Loucy (cell line): ENCODE measurements at regions not wholly inside any gene's neighbourhood (a gene's known extent, or its start where the extent isn't known, plus 50 kb on each side); places are given as distances from the start of the nearest gene placed in this dataset.

ENCODE experiments used
- H2AFZ ChIP-seq: fragments of 200-600 bp; sonication (generic); 2 replicates; pipeline ENCODE4 v1.6.0; 2016; ENCODE audit warnings: antibody characterized with exemption, mild to moderate bottlenecking, low read length, moderate library complexity
- H3F3A ChIP-seq: fragments of 200-600 bp; 2 replicates; pipeline ENCODE4 v1.6.0; 2016; ENCODE audit warnings: antibody characterized with exemption, low read depth, mild to moderate bottlenecking
- H3K27me3 ChIP-seq: fragments of 200-600 bp; sonication (generic); 2 replicates; pipeline ENCODE4 v1.6.1; 2014; ENCODE audit warnings: low read length, mild to moderate bottlenecking; ENCODE audit not compliant: insufficient read depth, poor library complexity, severe bottlenecking
- H3K36me3 ChIP-seq: fragments of 200-600 bp; sonication (generic); 2 replicates; pipeline ENCODE4 v1.6.1; 2016; ENCODE audit warnings: low read length; ENCODE audit not compliant: insufficient read depth
- H3K4me1 ChIP-seq: fragments of 200-600 bp; sonication (generic); 2 replicates; pipeline ENCODE4 v1.5.1; 2014; ENCODE audit warnings: low read length, mild to moderate bottlenecking; ENCODE audit not compliant: insufficient read depth, poor library complexity, severe bottlenecking
- H3K4me2 ChIP-seq: fragments of 200-600 bp; sonication (generic); 2 replicates; pipeline ENCODE4 v1.6.0; 2014; ENCODE audit warnings: antibody characterized with exemption, low read length, low read depth, mild to moderate bottlenecking; ENCODE audit not compliant: poor library complexity, severe bottlenecking
- H3K4me3 ChIP-seq: fragments of 200-600 bp; sonication (generic); 2 replicates; pipeline ENCODE4 v1.5.1; 2014; ENCODE audit warnings: low read length, mild to moderate bottlenecking, mixed read lengths; ENCODE audit not compliant: poor library complexity, severe bottlenecking
- H3K79me2 ChIP-seq: fragments of 200-600 bp; sonication (generic); 2 replicates; pipeline ENCODE4 v1.6.1; 2014; ENCODE audit warnings: low read length; ENCODE audit not compliant: insufficient read depth
- H3K9ac ChIP-seq: fragments of 200-600 bp; sonication (generic); 2 replicates; pipeline ENCODE4 v1.6.0; 2014; ENCODE audit warnings: mild to moderate bottlenecking, low read depth, low read length, moderate library complexity; ENCODE audit not compliant: poor library complexity, severe bottlenecking
- H3K9me2 ChIP-seq: fragments of 200-600 bp; sonication (generic); replicated peaks from 2 replicates; pipeline ENCODE4 v1.6.1; 2016; ENCODE audit warnings: low read depth, low read length, mixed read lengths
- H3K9me3 ChIP-seq: fragments of 200-600 bp; sonication (generic); 2 replicates; pipeline ENCODE4 v1.6.1; 2014; ENCODE audit warnings: mild to moderate bottlenecking, antibody characterized with exemption, low read length, low read depth; ENCODE audit not compliant: insufficient read depth
- H4K20me1 ChIP-seq: fragments of 200-600 bp; sonication (generic); 2 replicates; pipeline ENCODE4 v1.6.0; 2014; ENCODE audit warnings: antibody characterized with exemption, low read length, mild to moderate bottlenecking; ENCODE audit not compliant: insufficient read depth, poor library complexity, severe bottlenecking
- CTCF ChIP-seq: fragments of 200-600 bp; sonication (generic); conservative IDR thresholded peaks from 2 replicates; pipeline ENCODE4 v1.5.1; 2014; ENCODE audit warnings: mild to moderate bottlenecking, antibody characterized with exemption, low read length
- EZH2phosphoT487 ChIP-seq: fragments of 200-600 bp; IDR thresholded peaks from 2 replicates; pipeline ENCODE4 v1.6.1; 2018; ENCODE audit warnings: antibody characterized with exemption, mild to moderate bottlenecking, moderate library complexity, borderline replicate concordance

DNA sequence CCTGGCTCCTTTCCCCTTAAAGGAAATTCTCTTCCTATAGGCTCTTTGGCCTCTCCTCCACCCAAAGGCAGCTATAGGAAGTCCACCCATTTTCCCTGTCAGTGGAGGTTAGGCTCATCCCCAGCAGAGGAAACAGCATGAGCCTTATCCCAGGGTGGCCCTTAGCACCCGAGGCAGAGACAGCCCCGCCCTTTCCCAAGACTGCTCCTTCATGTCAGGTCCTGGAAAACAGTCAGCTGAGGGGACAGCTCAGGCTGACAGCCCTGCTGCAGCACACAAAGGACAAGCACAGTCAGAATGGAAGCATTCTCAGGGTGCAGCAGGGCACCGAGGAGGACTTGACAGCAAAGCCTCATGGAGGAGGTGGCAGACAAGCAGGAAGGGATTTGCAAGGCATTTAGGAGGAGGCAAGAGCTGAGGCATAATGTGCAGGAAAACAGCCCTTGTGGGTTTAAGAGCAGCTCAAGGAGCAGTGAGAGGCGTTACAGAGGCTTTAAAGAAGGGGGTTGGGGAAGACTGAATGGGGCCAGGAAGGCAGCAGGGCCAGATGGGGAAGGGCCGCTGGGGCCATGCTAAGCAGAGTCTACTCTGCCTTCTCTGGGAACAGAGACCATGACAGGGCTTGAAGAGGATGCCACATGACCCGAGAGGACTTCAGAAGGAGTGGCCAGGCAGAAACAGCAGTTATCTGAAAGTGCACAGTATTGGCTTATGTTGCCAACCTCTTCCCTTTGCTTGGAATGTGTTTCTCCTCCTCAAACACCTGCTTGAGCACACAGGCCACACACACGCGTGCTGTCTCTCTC lies 216.6 kb downstream of the SH3BP4 start:
- no peaks in the 10 kb centered on the region for H4K20me1 ChIP-seq
- H3F3A ChIP-seq = no peaks in the 10 kb centered on the region
- no peak overlapping the region for H3K9ac ChIP-seq
- no peak overlapping the region for H3K4me3 ChIP-seq
- no peaks in the 10 kb centered on the region for H3K4me1 ChIP-seq
- no peak overlapping the region for H2AFZ ChIP-seq
- no peaks in the 10 kb centered on the region for H3K27me3 ChIP-seq
- no peaks in the 10 kb centered on the region for H3K36me3 ChIP-seq
- H3K9me2 ChIP-seq = no peaks in the 10 kb centered on the region
- no peaks in the 10 kb centered on the region for H3K79me2 ChIP-seq
- H3K9me3 ChIP-seq = no peaks in the 10 kb centered on the region
- TF ChIP-seq CTCF = no peak
- TF ChIP-seq EZH2phosphoT487 = no peak
- H3K4me2 ChIP-seq = no peak overlapping the region

DNA sequence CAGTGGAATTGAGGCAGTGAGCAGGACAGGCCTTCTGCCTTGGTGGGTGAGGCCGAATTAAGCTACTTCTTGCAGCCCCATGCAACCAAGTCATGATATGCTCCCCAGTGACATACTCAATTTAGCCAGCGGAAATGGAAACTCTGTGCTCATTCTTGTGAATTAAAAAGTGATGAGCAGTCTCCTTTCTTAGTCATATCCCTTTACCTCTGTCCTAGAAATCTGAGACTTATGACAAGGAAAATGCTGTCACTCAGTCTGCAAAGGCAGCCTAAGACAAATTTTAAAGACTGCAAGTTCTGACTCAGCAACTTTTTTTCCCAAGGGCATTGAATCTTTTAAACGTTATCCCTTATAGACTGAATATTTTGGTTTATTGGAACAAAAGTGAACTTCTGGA lies 218.2 kb downstream of the SH3BP4 start:
- H3K79me2 ChIP-seq = no peaks in the 10 kb centered on the region
- no peak overlapping the region for H2AFZ ChIP-seq
- H3K27me3 ChIP-seq = no peaks in the 10 kb centered on the region
- H3F3A ChIP-seq = no peaks in the 10 kb centered on the region
- no peak overlapping the region for H3K4me2 ChIP-seq
- no peaks in the 10 kb centered on the region for H3K4me1 ChIP-seq
- H3K9me3 ChIP-seq = no peaks in the 10 kb centered on the region
- H3K9ac ChIP-seq = no peak overlapping the region
- no peaks in the 10 kb centered on the region for H3K36me3 ChIP-seq
- TF ChIP-seq EZH2phosphoT487 = no peak
- TF ChIP-seq CTCF = no peak
- no peaks in the 10 kb centered on the region for H4K20me1 ChIP-seq
- H3K4me3 ChIP-seq = no peak overlapping the region
- H3K9me2 ChIP-seq = no peaks in the 10 kb centered on the region

DNA sequence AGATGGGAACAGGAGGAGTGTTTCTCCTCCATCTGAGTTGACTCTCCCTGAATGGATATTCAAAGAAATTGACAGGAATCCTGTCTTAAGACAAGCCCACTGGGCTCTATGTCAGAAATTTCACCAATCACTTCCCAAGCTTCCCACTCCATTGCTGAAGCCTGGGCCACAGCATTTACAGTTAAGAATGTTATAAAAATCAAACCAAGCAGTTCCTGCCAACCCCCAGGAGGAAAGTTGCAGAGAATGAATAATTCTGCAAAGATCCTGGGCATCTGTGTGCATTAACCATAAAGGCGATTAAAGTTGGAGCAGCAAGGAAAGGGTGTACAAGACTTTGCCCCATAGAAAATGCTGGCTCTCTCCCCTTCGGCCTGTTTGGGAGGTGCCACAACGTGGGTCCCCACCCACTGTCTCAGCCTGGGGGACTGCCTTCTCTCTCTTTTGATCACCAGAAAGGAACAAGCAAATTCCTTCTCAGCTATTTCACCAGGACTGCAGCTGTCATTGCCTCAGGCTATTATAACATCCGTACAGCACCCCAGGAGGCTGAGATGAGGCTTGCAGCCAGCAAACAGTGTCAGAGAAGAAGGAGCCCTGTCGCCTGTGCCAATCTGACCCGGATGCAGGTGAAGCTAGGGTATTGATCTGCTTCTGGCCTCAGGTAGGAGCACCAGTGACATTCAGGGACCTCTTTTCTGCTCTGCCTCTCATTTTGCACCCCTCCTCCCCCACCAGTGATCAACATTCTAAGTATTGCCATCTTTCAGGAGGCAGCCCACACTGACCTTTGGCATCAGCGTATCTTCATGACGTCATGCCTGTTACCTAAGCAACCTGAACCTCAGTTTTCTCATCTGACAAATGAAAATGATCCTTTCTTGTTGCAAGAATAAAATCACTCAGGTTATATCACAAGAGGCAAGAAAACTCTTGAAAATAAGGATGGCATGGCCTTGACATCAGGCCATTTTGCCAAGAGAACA lies 219.0 kb downstream of the SH3BP4 start:
- H3K27me3 ChIP-seq = no peaks in the 10 kb centered on the region
- no peak overlapping the region for H3K9ac ChIP-seq
- H3K9me3 ChIP-seq = no peaks in the 10 kb centered on the region
- no peak overlapping the region for H3K4me3 ChIP-seq
- H3K36me3 ChIP-seq = no peaks in the 10 kb centered on the region
- H3K4me1 ChIP-seq = no peaks in the 10 kb centered on the region
- no peak overlapping the region for H2AFZ ChIP-seq
- H3K79me2 ChIP-seq = no peaks in the 10 kb centered on the region
- no peaks in the 10 kb centered on the region for H3K9me2 ChIP-seq
- no peak overlapping the region for H3K4me2 ChIP-seq
- TF ChIP-seq CTCF = no peak
- H4K20me1 ChIP-seq = no peaks in the 10 kb centered on the region
- H3F3A ChIP-seq = no peaks in the 10 kb centered on the region
